NB4 (cell line): ENCODE measurements at regions not wholly inside any gene's neighbourhood (a gene's known extent, or its start where the extent isn't known, plus 50 kb on each side); places are given as distances from the start of the nearest gene placed in this dataset.
"Not testable (repeated sequence)": the region's sequence is repeated elsewhere in the genome, so short reads cannot be mapped to it uniquely, and the experiment has no call there.

Source experiments
- DNase-seq: peaks from one replicate; pipeline ENCODE4 v3.0.0; 2010; ENCODE audit warnings: low read depth
- H3K4me3 ChIP-seq: one replicate; pipeline ENCODE4 v1.5.1; 2011; ENCODE audit warnings: mild to moderate bottlenecking, low read depth, low read length, moderate library complexity
- CTCF ChIP-seq: IDR thresholded peaks from one replicate; pipeline ENCODE4 v1.5.1; 2012; ENCODE audit warnings: low read depth, low read length
- MAX ChIP-seq: IDR thresholded peaks from 2 replicates; pipeline ENCODE4 v1.6.1; 2011; ENCODE audit warnings: low read depth, low read length
- MYC ChIP-seq: IDR thresholded peaks from 2 replicates; pipeline ENCODE4 v1.6.1; 2011; ENCODE audit warnings: low read depth, low read length
- POLR2A ChIP-seq: IDR thresholded peaks from 2 replicates; pipeline ENCODE4 v1.6.1; 2011; ENCODE audit warnings: mild to moderate bottlenecking; ENCODE audit not compliant: insufficient read length; ENCODE audit errors: extremely low read depth

- H3K4me3 ChIP-seq, result no peak overlapping the region
- no peak for TF ChIP-seq POLR2A
- no peak for TF ChIP-seq MYC
- TF ChIP-seq CTCF, result no peak
- TF ChIP-seq MAX, result no peak
- DNase-seq, result no peak
These were observed 186.8 kb downstream of the NUFIP1 start for GRCh38 chr13:44802491-44802890.

GRCh38 chr13:44801990-44802389, 187.3 kb downstream of the NUFIP1 start:
- TF ChIP-seq CTCF, result no peak
- TF ChIP-seq MAX, result peak; percentile 79
- peak; percentile 61 for DNase-seq
- H3K4me3 ChIP-seq, result no peak overlapping the region

- H3K4me3 ChIP-seq, result no peak overlapping the region
- no peak for DNase-seq
- TF ChIP-seq CTCF (no peak), POLR2A (no peak)
These were observed 188.6 kb downstream of the NUFIP1 start for GRCh38 chr13:44800626-44801025.

GRCh38 chr13:44797685-44798084, 191.6 kb downstream of the NUFIP1 start:
- DNase-seq, result no peak
- H3K4me3 ChIP-seq, result no peak overlapping the region
- TF ChIP-seq MYC (no peak), POLR2A (no peak), MAX (no peak), CTCF (no peak)

- TF ChIP-seq MYC, result no peak
- no peak for TF ChIP-seq POLR2A
- TF ChIP-seq CTCF, result no peak
- TF ChIP-seq MAX, result no peak
- H3K4me3 ChIP-seq, result no peak overlapping the region
- peak; percentile 9 for DNase-seq
These were observed 192.4 kb downstream of the NUFIP1 start for GRCh38 chr13:44796597-44797490.

- H3K4me3 ChIP-seq, DNase-seq: not testable (repeated sequence)
These were observed 193.2 kb downstream of the NUFIP1 start for GRCh38 chr13:44796039-44796438.
